Prostate gland (tissue), 2 donors: ENCODE measurements at regions not wholly inside any gene's neighbourhood (a gene's known extent, or its start where the extent isn't known, plus 50 kb on each side); places are given as distances from the start of the nearest gene placed in this dataset.

Experiments
- DNase-seq: peaks from one replicate; pipeline ENCODE4 v3.0.0-alpha.2; 2019; ENCODE audit warnings: low spot score
- H3K27ac ChIP-seq, 2 donors: fragments of 200-600 bp; sonication (generic); 2 replicates each; pipeline ENCODE4 v1.5.1; 2017 to 2019
- H3K27me3 ChIP-seq: fragments of 200-600 bp; sonication (generic); replicated peaks from 2 replicates; pipeline ENCODE4 v1.5.1; 2019; ENCODE audit not compliant: insufficient read depth
- H3K36me3 ChIP-seq, 2 donors: fragments of 200-600 bp; sonication (generic); 1 replicate in 1 of 2; 2 replicates in 1 of 2; pipeline versions ENCODE4 v1.5.1 to v1.8.1; 2017 to 2019
- H3K4me1 ChIP-seq: fragments of 200-600 bp; sonication (generic); replicated peaks from 2 replicates; pipeline ENCODE4 v1.5.1; 2019
- H3K4me3 ChIP-seq, 2 donors: fragments of 200-600 bp; sonication (generic); 2 replicates each; pipeline ENCODE4 v1.5.1; 2017 to 2019
- H3K9me3 ChIP-seq: fragments of 200-600 bp; sonication (generic); 2 replicates; pipeline ENCODE4 v1.5.1; 2017
- POLR2A ChIP-seq: fragments of 450-650 bp; IDR thresholded peaks from one replicate; pipeline ENCODE4 v1.6.1; 2016; ENCODE audit warnings: antibody characterized with exemption, mild to moderate bottlenecking
- POLR2AphosphoS5 ChIP-seq: sonication (generic); formaldehyde crosslinking; IDR thresholded peaks from one replicate; pipeline ENCODE4 v1.6.1; 2017; ENCODE audit warnings: antibody characterized with exemption
- WGBS: methylation state at CpG from one replicate; pipeline ENCODE4 v1.1.5; 2018; 5-methylcytosine and 5-hydroxymethylcytosine counted together
- intact Hi-C: fragments of 100-400 bp; cut with DNase I; formaldehyde crosslinking; loops from one replicate; pipeline ENCODE4 v1.14.2; 2022
- TF ChIP-seq, protein P1 (sequence below), 4 experiments: fragments of 200-600 bp in 2 of 4; fragments of 450-650 bp in 2 of 4; sonication (generic) in 2 of 4; IDR thresholded peaks; 1 replicate in 3 of 4; 2 replicates in 1 of 4; pipeline ENCODE4 v1.5.1; 2016 to 2019; ENCODE audit warnings: antibody characterized with exemption in 4 of 4, mild to moderate bottlenecking in 2 of 4, moderate library complexity in 2 of 4

DNA sequence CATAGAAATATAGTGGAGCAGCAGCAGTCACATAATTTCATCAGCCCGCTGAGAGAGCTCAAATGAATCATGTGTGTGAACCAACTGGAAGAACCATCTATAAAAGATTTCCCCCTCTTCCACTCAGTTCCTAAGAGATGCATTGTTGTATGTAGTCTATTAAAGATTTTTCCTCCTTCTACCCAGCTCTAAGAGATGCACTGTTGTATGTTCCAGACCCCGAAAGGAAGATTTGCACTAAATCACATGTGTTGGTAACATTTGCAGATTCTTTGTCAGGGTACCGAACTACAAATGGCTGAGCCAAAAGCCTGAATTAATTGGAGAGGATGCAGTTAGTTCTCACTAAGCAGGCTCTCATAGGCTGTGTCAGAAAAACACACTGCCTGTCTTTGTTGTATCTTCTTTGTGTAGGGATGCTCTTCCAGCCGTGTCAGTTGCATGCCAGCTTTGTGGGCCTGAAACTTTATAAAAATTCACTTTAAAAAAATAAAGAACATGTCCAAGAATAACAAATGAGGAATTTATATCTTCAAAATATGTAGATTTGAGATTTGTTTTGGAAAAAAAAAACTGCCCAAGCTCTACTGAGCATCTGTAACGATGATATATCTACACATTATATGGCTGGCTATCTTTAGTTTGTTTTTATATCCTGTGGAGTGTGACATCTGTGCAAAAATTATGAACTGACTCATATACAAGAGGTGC lies 223.1 kb downstream of the MZT1 start:
- Histone ChIP-seq H3K9me3 (no peaks in the 10 kb centered on the region), H3K27me3 (no peaks in the 10 kb centered on the region), H3K4me1 (no peaks in the 10 kb centered on the region), H3K4me3 (no peak overlapping the region), H3K36me3 (no peaks in the 10 kb centered on the region), H3K27ac (no peak overlapping the region)
- intact Hi-C loops = no loop called here
- no peak for TF ChIP-seq POLR2A
- TF ChIP-seq, protein P1, sequence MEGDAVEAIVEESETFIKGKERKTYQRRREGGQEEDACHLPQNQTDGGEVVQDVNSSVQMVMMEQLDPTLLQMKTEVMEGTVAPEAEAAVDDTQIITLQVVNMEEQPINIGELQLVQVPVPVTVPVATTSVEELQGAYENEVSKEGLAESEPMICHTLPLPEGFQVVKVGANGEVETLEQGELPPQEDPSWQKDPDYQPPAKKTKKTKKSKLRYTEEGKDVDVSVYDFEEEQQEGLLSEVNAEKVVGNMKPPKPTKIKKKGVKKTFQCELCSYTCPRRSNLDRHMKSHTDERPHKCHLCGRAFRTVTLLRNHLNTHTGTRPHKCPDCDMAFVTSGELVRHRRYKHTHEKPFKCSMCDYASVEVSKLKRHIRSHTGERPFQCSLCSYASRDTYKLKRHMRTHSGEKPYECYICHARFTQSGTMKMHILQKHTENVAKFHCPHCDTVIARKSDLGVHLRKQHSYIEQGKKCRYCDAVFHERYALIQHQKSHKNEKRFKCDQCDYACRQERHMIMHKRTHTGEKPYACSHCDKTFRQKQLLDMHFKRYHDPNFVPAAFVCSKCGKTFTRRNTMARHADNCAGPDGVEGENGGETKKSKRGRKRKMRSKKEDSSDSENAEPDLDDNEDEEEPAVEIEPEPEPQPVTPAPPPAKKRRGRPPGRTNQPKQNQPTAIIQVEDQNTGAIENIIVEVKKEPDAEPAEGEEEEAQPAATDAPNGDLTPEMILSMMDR (IDR thresholded peaks at IDR 0.05) = no peak
- no peak for TF ChIP-seq POLR2AphosphoS5
- DNase-seq = no peak
- WGBS = 64% methylated on average over 5 of the region's 5 CpGs

DNA sequence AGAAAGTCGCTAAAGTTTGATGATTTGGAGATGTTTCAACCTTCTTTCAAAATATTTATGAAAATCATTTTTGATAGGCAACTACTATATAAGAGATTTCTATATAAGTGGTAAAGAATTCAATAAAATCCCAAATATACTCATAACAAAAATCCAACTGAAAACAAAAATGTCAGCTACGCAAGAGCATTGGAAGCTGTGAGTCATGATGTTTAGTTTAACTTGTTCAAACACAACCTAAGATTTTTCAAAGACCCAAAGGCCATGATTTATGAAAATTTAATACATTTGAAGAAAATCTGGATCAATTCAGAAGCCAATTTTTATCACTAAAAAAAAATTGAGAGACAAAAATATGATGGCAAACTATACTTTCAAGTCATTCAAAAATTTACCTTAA lies 226.6 kb downstream of the MZT1 start:
- TF ChIP-seq, protein P1 (IDR thresholded peaks at IDR 0.05) = no peak
- TF ChIP-seq POLR2A (no peak), POLR2AphosphoS5 (no peak)
- no peak for DNase-seq
- intact Hi-C loops = no loop called here

DNA sequence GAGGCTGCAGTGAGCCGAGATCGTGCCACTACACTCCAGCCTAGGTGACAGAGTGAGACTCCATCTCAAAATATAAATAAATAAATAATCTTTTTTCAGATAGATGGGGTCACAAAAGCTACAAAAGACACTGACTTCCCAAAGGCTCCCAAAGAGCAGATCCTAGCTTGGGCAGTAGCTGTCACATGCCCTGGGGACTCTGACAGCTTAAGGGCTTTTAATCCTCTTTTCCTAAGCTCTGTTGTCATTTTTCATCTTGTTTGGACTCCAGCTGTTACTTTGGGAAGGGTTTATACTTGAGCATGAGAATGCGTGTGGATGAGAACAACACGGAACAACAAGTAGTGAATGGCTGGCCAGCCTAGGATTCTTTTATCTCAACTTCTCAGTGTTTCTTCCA lies 231.7 kb downstream of the MZT1 start:
- intact Hi-C loops = no loop called here
- Histone ChIP-seq H3K36me3 (no peaks in the 10 kb centered on the region), H3K4me3 (no peak overlapping the region), H3K4me1 (no peaks in the 10 kb centered on the region), H3K9me3 (no peaks in the 10 kb centered on the region), H3K27ac (no peak overlapping the region), H3K27me3 (no peaks in the 10 kb centered on the region)
- WGBS = 94% methylated on average over 4 of the region's 4 CpGs
- DNase-seq = no peak
- no peak for TF ChIP-seq POLR2AphosphoS5
- TF ChIP-seq POLR2A = no peak
- TF ChIP-seq, protein P1 (IDR thresholded peaks at IDR 0.05) = no peak

More for the DNA sequence above, 226.6 kb downstream of the MZT1 start:
- Histone ChIP-seq H3K4me3 (no peak overlapping the region), H3K9me3 (no peaks in the 10 kb centered on the region), H3K27me3 (no peaks in the 10 kb centered on the region), H3K4me1 (no peaks in the 10 kb centered on the region), H3K27ac (no peak overlapping the region), H3K36me3 (no peaks in the 10 kb centered on the region)
- WGBS = 97% methylated on average over 2 of the region's 2 CpGs

DNA sequence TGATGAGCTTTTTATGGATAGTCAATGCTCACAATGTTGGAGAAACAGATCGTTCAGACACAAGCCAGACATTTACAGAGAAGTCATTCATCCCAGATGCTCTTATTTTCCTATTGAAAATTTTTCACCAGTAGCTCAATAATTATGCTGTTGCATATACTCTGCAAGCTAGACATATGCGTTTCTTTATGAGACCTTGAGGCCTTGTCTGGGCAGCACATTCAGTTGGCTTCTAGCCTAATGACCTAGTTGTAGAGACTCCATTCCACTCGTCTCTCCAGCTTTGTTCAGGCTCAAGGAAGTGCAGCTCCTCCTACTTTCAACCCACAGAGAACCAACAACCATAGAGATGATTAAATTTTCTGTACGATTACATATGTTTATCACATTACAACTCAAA lies 237.7 kb downstream of the MZT1 start:
- Histone ChIP-seq H3K9me3 (no peaks in the 10 kb centered on the region), H3K4me1 (no peaks in the 10 kb centered on the region), H3K4me3 (no peak overlapping the region), H3K36me3 (no peaks in the 10 kb centered on the region), H3K27me3 (no peaks in the 10 kb centered on the region), H3K27ac (no peak overlapping the region)
- no peak for DNase-seq
- TF ChIP-seq, protein P1 (IDR thresholded peaks at IDR 0.05) = no peak
- TF ChIP-seq POLR2A (no peak), POLR2AphosphoS5 (no peak)
- 39% methylated on average over 4 of the region's 4 CpGs for WGBS
- intact Hi-C loops = no loop called here

DNA sequence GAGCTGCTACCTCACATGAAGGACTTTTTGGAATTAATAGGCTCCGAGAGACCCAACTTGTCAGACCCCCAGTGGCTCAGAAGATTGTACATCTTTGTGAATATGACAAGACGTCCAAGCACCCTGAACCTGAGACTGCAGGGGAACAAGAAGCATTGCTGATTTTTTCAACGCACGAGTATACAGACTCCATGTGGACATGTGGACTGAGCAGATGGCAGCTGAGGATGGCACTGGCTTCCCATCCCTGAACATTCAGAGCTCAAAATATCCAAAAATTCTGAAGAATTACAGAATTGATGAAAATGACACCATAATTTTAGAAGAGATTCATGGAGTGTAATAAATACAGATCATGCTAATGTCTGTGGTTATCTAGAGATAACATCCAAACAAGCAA lies 254.1 kb downstream of the MZT1 start:
- no peaks in the 10 kb centered on the region for H3K27me3 ChIP-seq
- no peaks in the 10 kb centered on the region for H3K36me3 ChIP-seq
- H3K27ac ChIP-seq = no peak overlapping the region
- no peaks in the 10 kb centered on the region for H3K9me3 ChIP-seq
- WGBS = 89% methylated on average over 4 of the region's 4 CpGs
- H3K4me3 ChIP-seq = no peak overlapping the region
- no peaks in the 10 kb centered on the region for H3K4me1 ChIP-seq
- intact Hi-C loops = no loop called here
- DNase-seq = no peak
- TF ChIP-seq POLR2AphosphoS5 (no peak), POLR2A (no peak)
- TF ChIP-seq, protein P1 (IDR thresholded peaks at IDR 0.05) = no peak
